ENCODE measurements at regions not wholly inside any gene's neighbourhood (a gene's known extent, or its start where the extent isn't known, plus 50 kb on each side); places are given as distances from the start of the nearest gene placed in this dataset.
A peak's percentile ranks its signal among the peaks of the same experiment; 100 is the strongest.

DNA sequence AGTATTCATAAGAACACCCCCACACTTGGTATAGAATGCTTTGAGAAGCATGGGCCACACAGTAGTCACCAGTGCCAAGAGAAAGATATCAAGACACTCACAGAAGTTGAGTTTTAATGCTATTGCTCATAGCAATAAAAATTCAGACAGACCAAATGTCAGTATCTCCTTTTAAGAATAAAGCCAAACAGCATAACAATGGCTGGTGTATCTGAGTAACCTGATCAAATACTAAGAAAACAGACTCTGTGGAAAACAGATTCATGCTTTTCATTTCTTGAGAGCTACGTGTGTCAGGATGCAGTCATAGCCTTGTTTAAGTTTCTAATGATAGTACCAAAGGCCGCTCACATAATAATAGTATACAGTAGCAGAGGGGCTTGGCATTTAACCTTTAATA, 778.5 kb downstream of the MECOM start:
- no peak for DNase-seq

DNA sequence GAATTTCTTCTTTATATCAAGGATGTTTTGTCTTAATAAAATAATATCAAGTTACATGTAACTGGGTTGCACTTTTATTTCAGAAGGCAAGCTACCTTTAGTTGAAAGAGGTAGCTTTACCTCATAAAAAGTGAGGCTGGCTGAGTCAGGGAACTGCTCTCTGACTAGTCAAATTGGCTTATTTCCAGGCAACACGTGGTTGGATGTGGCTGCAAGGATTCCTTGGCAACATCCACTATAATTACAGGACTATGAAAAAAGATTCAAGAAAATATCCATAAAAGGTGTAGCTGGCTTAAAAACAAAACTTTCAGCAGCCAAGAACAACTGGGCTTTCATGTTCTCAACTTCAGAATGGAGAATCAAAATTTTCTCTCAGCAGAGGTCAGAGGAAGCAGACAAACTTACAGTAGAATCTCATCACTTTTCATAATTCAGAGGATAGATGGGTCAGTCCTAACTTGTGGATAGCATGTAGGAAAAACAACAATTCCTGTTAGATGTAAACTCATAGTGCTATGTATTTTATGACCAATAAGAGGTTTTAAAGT, 779.1 kb downstream of the MECOM start:
- peak in 1 of 3 experiments; percentile 47 for DNase-seq

DNA sequence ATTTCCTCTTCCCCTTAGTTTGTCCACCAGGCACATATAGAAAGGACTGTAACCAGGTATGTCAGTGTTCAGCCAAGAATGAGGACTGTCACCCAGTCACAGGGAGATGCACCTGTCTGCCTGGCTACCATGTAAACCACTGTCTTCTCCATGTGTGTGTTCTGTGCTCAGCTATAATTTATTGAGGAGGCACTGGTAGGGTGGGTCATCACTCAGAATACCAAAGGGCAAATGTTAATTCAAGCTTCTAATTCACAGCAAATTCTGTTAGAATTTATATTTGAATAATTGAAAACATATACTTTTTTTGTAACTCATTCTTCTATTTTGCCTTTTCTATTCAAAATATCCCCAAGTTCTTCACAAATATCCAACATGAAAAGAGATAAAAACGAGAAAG, 780.4 kb downstream of the MECOM start:
- DNase-seq = no peak

DNA sequence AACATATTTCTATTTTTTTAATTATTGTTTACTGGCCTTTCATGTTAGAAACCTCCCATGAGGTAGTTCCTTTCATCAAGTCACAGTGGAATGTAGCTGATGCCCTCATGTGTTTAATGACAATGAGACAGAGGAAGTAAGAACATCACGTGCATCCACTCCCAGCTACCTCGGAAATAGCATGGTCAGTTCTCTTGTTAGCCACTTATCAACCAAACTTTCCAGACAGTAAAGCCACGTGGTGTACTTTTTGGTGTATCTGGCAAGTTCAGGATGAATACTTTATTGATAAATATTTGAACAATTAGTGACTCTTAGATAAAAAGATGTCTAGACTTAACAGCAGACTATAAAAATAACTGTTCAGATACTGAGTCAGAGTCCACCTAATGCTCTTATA, 781.7 kb downstream of the MECOM start:
- DNase-seq = no peak

DNA sequence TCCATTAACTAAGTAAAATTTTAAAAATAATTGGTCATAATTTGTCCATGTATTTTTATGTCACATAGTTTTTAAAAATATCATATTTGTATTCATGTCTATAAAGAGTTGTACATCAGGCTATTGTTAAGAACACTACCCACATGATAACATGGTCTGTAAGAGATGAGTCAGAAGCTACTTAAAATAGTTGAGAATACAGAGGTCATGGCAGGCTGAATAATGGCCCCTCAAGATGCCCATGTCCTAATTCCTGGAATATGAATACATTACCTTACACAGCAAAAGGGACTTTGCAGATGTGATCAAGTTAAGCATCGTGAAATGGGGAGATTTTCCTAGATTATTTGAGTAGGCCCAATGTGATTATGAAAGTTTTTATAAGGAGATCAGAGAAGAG, 782.9 kb upstream of the GOLIM4 start:
- no peak for DNase-seq

DNA sequence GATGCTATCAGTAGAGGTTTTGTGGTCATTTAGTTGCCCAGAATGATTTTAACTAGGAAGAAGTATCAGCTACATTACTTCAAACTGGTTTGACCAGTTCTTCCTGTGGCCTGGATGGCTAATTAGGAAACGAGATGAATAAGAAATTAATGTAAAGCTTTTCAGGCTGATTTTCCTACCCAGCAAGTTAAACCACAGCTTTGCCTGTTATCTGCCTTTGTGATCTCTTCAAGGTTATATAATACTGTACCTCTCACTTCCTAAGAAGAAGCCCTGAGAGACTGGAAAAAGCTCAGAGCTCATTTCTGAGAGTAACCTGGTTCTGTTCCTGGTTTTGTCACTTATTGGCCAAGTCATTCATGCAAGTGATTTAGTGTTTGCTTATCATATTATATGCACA, 782.2 kb upstream of the GOLIM4 start:
- DNase-seq = peak in 2 of 3 experiments; percentile 39 to 77

DNA sequence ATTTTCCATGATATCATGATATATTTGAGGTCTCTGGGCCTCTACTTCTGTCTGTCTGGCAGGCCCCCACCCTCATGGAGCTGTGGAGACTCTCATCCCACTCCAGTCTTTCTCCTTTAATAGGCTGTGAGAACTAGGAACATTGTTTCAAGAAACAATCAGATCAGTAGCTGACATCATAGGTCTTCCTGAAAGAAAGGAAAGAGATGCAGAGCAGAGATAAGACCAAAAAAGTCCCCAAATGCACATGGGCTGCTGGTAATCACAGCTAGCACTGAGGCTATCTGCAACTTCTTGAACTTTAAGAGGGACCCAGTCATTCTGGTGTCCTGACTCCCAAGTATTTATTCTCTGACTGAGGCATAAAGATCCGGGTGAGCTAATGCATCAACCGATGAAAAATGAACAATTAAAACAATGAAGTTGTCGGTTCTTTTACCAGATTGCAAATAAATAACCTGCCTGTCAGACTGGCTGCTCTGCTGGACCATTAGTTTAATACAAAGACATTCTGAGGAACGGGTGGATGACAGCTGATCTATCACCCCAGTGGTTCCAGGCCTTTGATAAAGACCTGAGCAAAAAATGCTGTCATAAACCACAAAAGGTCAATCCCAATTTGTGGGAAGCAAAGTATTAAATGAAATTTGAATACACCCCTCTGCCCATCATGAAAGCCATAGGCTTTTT, 780.8 kb upstream of the GOLIM4 start:
- DNase-seq = peak in 1 of 3 experiments; percentile 14

DNA sequence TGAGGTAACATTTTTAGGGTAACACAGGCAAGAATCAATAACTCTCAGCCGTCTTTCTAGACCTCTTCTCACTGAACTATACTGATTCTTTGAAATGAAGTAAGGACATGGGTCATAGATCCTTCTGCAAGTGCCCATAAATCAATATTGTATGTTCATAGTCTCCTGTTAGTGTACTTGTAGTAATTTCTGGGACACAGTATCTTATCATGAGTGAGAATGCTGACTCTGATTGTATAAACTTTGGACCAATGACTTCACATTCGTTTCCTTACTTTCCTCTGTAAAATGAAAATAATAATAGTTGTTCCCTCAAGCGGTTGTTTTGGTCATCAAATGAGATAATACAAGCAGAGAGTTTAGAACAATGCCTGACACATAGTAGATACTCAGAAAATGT, 777.1 kb upstream of the GOLIM4 start:
- DNase-seq = no peak

DNA sequence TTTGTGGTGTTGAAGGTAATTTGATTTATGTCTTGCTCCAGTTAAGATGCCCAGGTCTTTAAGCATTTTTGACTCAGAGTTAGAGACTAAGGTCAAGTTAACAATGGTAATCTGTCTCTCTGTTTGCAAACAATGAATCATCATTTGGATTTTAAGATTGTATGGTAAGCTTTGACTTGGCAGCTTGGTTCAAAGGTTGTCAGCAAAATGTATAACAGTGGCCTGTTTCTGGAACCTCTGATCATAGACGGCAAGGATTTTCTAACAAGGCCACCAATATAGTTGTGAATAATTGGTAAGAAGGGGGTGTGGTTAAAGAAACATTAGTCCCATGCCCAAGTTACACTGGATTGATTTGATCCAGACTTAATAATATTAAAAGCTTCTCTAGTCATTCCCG, 775.2 kb upstream of the GOLIM4 start:
- DNase-seq = no peak

DNA sequence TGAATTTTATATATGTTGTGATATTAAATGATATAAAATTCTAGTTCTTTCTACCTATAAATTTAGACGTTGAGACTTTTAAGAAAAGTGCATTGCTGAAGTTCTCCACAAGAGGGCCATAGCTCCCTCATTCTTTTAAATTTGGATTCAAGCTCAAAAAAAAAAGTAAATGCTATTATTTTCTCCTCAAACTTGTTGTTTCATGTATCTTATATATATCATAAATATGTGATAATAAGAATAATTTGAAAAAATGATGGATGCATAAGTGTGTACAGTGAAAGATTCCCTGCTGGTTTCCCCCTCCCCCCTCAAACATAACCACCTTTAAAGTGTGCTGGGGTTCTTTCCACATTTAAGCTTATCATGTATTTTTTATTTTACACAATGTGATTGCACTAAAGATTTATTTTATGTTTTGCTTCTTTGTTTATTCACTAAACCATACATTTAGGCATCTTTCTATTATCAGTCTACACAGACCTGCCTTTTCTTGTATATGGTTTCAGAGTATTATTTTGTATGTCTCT, 769.4 kb upstream of the GOLIM4 start:
- peak in 2 of 3 experiments; percentile 20 to 71 for DNase-seq

DNA sequence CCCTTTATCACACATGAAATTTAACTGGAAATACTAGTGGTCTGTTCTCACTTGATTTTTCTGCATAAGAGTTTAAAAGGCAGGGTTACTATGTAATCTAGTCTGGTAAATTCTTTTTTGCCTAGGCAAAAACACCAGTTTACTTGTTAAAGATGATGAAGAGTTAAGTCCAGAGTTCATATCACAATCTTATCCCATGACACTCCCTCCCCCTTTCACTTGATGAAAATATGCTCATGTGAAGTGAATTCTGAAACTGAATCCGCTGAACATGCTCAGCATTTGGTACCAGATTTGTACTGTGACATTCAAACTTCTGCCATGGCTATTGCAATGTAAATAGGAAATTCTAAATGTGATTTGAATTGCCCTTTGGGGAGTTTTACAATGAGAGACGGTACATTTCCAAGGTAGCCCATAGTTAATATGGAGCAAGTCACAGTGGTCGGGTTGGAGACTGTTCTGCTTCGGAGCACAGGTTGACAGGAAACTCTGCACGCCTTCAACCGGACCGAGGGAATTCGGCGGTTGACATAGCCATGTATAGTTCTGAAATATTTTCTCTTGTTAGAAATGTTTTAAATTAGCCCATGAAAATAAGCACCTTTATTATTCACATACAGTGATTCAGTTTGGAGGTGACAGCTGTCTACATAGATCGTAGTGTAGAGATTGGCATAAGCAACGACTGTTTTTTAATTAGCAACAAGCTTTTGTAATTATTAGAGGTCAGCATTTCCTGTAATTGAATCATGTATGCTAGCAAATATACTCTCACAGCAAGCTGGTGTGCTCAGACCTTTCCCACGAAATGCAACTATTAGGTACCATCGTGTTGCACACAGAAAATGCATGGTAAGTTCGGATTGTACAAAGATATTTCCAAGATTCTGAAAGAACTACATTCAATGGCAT, 768.6 kb upstream of the GOLIM4 start:
- no peak for DNase-seq

DNA sequence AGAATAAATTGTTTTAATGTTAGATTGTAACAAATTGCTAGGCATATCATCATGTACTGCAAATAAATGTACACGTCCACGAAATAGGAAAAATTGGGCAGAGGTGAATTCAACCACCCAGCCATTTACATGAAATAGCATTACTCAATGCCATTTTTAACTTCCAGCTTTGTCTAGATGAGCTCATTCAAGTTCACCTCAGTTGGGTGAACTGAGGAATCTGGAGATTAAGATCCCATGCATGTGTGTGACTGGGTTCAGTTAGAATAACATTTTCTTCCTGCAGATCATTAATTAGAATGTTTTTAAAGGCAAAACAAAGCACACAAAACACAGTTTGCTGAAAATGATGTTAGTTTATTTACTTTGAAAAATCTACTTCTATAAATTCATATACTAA, 767.8 kb upstream of the GOLIM4 start:
- DNase-seq = no peak

DNA sequence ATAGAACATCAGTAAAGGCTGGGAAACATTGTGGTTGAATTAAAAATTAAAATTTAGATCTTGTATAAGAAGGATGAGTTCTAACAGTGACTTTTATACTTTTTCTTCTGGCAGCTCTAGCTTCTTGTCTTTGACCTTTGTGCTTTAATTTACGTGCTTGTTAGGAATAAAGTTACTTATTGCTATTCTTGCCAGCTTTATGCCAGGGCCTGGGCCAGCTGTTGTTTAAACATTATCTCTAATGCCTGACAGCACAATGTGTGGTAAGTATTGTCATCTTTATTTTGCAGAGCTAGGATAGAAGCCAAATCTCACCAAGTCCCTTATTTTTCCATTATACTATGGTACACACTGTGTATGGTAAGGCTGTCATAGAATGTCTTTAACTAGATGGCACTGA, 766.7 kb upstream of the GOLIM4 start:
- no peak for DNase-seq

DNA sequence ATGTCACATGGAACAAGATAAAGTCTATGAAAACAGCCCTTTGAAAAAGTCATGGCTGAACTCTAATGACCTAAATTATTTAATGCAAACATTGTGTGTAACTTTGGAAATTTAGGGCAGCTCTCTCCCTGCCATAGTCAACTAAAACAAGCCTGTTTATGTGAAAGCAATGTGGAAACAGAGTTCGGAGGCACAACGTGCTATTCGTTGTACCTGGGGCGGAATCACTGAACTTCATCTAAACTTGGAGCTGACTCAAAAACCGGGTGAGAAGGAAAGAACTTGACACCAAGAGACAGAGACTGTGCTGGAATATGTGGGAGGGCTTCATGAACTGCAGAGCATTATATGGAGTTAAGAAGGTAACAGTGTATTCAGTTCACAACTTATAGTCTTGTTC, 764.9 kb upstream of the GOLIM4 start:
- DNase-seq = no peak

DNA sequence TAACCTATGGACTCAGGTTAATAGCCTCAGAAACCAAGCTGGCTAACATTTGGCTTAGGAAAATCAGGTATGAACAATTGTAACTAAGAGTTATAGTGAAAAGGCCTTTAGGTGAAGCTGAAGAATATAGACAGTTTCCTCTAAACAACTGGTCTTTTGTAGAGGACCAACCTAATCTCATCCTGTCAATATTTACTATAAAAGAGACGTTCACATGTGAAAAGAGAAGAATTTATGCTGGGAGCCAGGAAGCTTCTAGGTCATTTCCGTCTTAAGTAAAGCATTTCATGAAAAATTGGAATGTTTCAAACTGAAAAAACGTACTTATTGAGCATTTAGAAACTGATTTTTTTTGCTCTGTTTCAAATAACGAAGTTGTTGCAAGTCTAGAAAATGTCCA, 764.3 kb upstream of the GOLIM4 start:
- no peak for DNase-seq

DNA sequence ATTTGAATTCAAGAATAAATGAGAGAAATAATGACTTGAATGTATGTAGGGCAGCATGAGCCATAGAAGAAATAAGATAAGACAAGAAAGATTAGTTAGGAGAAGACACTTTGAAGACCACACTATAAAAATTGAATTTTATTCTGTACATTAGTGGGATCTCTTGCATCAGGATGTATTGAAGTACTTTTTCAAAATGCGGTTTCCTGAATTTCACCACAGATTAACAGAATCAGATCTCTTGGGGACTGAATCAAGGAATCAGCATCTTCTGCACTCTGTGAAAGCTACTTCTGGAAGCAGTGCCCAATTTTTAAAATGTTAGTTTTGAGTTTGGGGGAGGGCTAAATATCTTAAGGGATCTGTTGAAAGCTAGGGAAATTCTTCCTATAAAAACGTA, 763.9 kb upstream of the GOLIM4 start:
- DNase-seq = no peak

DNA sequence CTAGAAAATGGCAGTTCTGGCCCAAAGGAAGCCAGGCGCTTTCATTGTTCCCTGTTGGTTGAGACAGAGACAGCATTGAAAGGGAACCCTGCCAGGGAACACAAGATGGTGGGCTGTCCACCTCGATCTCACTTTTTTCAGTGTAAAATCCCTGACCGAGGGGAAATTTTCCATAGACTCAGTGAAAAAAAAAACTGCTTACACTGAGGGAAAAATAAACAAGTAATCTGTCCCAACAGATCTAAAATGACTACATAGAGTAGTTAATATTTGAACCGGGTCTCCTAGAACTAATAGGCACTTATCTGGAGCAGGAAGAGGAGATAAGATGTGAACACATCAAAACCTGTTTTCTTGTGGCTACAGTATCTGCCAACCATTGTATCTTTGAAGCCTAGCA, 763.4 kb upstream of the GOLIM4 start:
- DNase-seq = no peak

DNA sequence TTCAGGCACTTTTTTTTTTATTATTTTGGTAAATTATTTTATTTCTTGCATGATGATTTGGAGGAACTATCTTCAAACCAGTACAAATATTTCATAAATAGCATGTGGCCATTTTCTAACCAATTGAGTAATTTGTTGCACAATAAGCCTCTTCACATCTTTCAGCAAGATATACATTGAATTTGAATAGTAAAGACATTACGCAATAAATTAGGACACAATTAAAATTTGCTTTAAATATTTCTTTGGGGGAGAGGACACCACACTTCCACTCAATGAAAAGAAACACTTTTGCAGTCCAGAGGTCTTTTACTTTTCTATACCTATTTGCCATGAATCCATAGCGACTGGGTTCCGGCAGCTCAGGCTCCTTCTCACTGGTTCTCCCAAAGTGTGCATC, 762.6 kb upstream of the GOLIM4 start:
- no peak for DNase-seq

DNA sequence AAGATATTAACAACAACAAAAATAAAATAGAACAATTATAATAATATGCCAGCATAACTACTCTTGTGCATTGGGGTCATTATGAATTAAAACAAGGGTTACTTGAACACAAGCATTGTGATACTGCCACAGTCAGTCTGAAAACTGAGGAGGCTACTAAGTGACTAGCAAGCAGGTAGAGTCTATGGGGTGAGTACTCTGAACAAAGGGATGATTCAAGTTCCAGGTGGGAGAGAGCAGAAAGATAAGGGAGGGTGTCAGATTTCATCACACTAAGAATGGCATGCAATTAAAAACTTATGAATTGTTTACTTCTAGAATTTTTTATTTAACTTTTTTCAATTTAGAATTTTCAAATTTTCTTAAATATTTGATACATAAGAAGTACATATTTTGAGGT, 754.4 kb upstream of the GOLIM4 start:
- no peak for DNase-seq

DNA sequence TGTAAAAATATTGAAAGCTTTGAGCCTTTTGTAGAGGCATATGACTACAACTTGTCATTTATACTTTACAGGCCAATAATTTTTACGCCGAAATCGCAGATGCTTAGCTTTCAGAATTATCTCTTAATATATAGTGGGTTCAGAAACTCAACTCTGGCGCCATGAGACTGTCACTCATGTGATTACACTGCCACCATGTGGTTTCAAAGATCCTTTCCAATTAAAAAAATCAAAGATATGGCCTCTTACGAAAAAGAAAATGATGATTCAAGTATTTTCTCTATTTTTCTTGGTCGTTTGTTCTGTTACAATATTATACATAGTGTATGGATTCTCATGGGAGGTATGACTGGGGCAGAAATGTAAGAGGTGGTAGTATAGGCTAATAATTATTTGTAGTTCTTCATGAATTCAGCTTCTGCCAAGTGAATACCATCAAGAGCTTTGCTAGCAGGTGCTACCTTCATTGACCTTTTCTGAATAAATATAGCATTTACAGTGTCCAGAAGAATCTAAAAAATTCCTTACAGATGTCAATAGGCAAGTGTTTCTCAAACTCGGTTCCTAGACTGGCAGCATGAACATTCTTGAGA, 751.7 kb upstream of the GOLIM4 start:
- DNase-seq = peak; percentile 42 to 81 (median 47)

DNA sequence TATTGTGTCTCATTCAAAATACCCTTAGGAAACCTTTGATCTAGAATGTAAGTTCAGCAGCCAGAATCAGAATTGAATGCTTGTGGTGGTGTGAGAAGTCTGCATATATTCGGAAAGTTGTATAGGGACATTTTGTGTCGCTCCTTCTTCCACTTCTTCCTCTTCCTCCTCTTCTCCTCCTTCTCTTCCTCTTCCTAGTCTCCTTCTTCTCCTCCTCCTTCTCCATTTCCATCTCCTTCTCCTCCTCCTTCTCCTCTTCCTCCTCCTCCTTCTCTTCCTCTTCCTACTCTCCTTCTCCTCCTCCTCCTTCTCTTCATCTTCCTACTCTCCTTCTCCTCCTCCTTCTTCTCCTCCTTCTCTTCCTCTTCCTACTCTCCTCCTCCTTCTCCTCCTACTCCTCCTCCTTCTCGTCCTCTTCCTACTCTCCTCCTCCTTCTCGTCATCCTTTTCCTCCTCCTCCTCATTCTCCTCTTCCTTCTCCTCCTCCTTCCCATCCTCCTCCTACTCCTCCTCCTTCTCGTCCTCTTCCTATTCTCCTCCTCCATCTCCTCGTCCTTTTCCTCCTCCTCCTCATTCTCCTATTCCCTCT, 749.3 kb upstream of the GOLIM4 start:
- no peak for DNase-seq

DNA sequence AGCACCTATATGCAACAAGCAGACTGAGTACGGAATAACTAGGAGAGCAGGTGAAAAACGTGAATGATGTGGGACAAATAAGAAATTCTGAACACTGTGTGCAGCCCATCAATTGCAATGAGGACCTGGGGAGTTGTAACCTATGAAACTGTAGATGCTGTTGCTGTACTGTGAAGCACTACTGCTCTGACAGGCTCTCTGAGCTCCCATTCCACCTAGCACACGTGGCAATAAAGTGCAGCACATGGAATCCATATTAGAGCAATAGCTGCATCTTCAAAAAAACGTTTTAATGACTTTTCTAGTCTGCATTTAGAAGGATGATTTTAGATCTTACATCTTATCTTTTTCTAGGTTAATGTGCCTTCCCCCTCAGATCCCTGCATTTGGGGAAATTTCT, 748.7 kb upstream of the GOLIM4 start:
- peak in 1 of 3 experiments; percentile 17 for DNase-seq

DNA sequence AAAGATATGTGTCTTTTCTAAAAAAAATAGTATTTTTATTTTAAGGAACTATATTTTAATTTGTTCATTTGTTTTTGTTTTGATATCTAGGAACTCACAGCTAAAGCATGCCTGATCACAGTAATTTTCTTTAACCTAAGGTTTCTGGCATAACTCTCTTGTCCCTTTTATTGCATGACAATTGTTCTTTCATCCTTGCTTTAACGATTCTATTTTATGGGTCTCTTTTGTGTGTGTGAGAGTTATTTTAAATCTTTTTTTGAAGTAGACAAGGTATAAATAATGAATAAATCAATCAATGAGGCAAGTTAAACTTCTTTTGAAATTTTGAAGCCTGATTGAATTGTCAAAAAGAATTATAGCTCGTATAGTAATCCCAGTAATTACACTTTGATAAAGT, 747.8 kb upstream of the GOLIM4 start:
- peak in 1 of 3 experiments; percentile 53 for DNase-seq

Measured in NCI-H1417 (cell line).